ENCODE measurements at regions not wholly inside any gene's neighbourhood (a gene's known extent, or its start where the extent isn't known, plus 50 kb on each side); places are given as distances from the start of the nearest gene placed in this dataset.

DNA sequence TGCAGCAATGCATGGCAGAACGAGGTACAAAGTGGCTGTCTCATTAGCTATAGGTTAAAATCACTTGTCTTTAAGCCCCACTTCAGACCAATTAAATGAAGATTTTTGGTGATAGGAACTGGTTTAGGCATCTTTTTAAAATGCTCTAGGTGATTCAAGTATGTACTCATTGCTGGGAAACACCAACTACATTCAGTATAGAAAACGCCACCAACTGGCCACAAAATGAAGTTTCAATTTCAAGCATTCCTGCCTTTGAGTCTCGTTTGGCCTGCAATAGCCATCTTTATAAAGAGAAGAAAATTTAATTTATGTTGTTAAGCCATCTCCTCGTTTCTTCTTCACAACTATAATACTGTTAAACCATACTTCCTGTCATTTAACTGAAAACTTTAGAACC, 587.9 kb downstream of the GBE1 start:
- intact Hi-C loops (cut with DNase I) = no loop called here
- TF ChIP-seq, protein P1, sequence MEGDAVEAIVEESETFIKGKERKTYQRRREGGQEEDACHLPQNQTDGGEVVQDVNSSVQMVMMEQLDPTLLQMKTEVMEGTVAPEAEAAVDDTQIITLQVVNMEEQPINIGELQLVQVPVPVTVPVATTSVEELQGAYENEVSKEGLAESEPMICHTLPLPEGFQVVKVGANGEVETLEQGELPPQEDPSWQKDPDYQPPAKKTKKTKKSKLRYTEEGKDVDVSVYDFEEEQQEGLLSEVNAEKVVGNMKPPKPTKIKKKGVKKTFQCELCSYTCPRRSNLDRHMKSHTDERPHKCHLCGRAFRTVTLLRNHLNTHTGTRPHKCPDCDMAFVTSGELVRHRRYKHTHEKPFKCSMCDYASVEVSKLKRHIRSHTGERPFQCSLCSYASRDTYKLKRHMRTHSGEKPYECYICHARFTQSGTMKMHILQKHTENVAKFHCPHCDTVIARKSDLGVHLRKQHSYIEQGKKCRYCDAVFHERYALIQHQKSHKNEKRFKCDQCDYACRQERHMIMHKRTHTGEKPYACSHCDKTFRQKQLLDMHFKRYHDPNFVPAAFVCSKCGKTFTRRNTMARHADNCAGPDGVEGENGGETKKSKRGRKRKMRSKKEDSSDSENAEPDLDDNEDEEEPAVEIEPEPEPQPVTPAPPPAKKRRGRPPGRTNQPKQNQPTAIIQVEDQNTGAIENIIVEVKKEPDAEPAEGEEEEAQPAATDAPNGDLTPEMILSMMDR (IDR thresholded peaks at IDR 0.05) = no peak
- TF ChIP-seq POLR2A (IDR thresholded peaks at IDR 0.05) = no peak
- no peak for TF ChIP-seq POLR2AphosphoS5 (IDR thresholded peaks at IDR 0.05)
- Histone ChIP-seq H3K9me3 (no peaks in the 10 kb centered on the region), H3K36me3 (no peaks in the 10 kb centered on the region), H3K27me3 (replicated peaks; ENCODE audit: insufficient read depth) (no peaks in the 10 kb centered on the region), H3K4me1 (replicated peaks) (no peaks in the 10 kb centered on the region), H3K27ac (no peak overlapping the region), H3K4me3 (no peak overlapping the region)
- 48% methylated on average over 4 of the region's 4 CpGs for WGBS
- no peak for DNase-seq (ENCODE audit: low spot score)

DNA sequence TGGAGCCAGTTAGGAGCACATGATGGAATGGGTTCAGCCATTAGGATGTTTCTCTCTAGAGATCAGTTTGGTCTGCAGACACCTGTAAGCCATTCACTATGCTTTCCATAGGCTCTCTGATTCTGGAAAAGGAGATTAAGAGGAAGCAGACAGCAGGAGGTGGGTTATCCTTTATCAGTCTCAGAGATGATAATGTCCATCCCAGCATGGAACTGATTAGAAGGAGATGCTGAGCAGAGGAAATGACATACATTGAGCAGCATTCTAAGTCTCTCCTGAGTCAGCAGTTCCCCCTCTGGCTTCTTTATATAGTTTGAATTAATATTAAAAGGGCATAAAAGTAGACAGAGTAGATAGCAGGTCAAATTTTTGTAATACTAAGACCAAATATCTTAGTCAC, 591.1 kb downstream of the GBE1 start:
- no peaks in the 10 kb centered on the region for H3K9me3 ChIP-seq
- H3K27ac ChIP-seq = no peak overlapping the region
- no peaks in the 10 kb centered on the region for H3K4me1 ChIP-seq (replicated peaks)
- TF ChIP-seq POLR2A (IDR thresholded peaks at IDR 0.05) (no peak), POLR2AphosphoS5 (IDR thresholded peaks at IDR 0.05) (no peak)
- TF ChIP-seq, protein P1 (IDR thresholded peaks at IDR 0.05) = no peak
- DNase-seq (ENCODE audit: low spot score) = no peak
- H3K27me3 ChIP-seq (replicated peaks; ENCODE audit: insufficient read depth) = no peaks in the 10 kb centered on the region
- H3K36me3 ChIP-seq = no peaks in the 10 kb centered on the region
- no peak overlapping the region for H3K4me3 ChIP-seq
- intact Hi-C loops (cut with DNase I) = no loop called here

DNA sequence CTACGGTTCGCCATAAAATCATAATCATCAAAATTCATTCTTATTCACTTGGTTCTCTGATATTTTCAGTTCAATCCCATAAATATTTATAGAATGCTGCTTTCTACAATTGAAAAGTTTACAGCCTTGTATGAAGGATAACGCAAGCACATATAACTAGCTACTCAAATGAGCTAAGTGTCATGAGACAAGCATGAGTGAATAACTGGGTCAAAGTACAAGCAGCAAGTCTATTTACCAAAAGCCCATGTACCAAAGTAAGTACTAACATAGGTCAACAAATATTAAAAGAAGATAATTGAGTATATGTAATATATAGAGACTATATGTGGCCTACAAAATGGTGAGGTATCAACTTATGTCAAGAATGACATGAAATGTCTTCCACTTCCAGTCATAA, 596.6 kb downstream of the GBE1 start:
- WGBS = 92% methylated on average over 3 of the region's 3 CpGs
- Histone ChIP-seq H3K27me3 (replicated peaks; ENCODE audit: insufficient read depth) (no peaks in the 10 kb centered on the region), H3K4me3 (no peak overlapping the region), H3K9me3 (no peaks in the 10 kb centered on the region), H3K36me3 (no peaks in the 10 kb centered on the region), H3K27ac (no peak overlapping the region), H3K4me1 (replicated peaks) (no peaks in the 10 kb centered on the region)
- TF ChIP-seq POLR2A (IDR thresholded peaks at IDR 0.05) (no peak), POLR2AphosphoS5 (IDR thresholded peaks at IDR 0.05) (no peak)
- TF ChIP-seq, protein P1 (IDR thresholded peaks at IDR 0.05) = no peak
- intact Hi-C loops (cut with DNase I) = no loop called here
- no peak for DNase-seq (ENCODE audit: low spot score)

DNA sequence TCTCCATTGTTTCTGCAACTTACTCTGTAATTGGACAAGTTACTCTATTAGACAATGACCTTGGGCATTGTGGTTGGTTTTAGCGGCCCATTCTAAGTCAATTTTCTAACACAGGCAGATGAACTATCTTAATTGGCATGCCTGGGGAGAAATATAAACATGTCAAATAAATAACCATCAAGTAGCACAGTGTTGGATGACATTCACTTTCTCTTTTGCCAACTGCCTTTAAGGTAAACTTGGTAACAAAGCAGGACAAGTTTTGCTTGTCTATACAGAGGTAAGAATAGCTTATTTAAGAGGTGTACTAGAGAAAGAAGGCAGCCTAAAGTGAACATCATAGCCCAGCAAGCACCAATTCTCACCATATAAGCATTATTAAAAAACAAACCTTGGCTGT, 599.6 kb downstream of the GBE1 start:
- WGBS = 36% methylated on average over 1 of the region's 1 CpG
- TF ChIP-seq POLR2AphosphoS5 (IDR thresholded peaks at IDR 0.05) = no peak
- no peak for TF ChIP-seq POLR2A (IDR thresholded peaks at IDR 0.05)
- TF ChIP-seq, protein P1 (IDR thresholded peaks at IDR 0.05) = no peak

DNA sequence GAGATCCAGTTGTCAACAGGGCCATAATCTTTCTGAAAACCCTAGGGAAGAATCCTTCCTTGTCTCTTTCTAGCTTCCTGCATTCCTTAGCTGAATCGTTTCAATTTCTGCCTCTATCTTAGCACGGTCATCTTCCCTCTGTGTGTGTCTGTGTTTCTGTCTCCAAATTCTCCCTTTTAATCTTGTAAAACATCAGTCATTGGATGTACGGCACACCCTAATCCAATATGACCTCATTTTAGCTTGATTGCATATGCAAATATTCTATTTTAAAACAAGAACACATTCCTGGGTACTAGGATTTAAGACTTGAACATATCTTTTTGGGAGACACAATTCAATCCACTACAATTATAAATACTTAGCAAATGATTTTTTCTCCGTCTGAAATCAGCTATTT, 600.3 kb downstream of the GBE1 start:
- intact Hi-C loops (cut with DNase I) = no loop called here
- Histone ChIP-seq H3K27ac (no peak overlapping the region), H3K4me1 (replicated peaks) (no peaks in the 10 kb centered on the region), H3K9me3 (no peaks in the 10 kb centered on the region), H3K4me3 (no peak overlapping the region), H3K36me3 (no peaks in the 10 kb centered on the region), H3K27me3 (replicated peaks; ENCODE audit: insufficient read depth) (no peaks in the 10 kb centered on the region)
- no peak for DNase-seq (ENCODE audit: low spot score)
- TF ChIP-seq POLR2AphosphoS5 (IDR thresholded peaks at IDR 0.05) (no peak), POLR2A (IDR thresholded peaks at IDR 0.05) (no peak)
- TF ChIP-seq, protein P1 (IDR thresholded peaks at IDR 0.05) = no peak
- WGBS = 39% methylated on average over 4 of the region's 4 CpGs

More for the DNA sequence above, 599.6 kb downstream of the GBE1 start:
- H3K27ac ChIP-seq = no peak overlapping the region
- DNase-seq (ENCODE audit: low spot score) = no peak
- H3K4me3 ChIP-seq = no peak overlapping the region
- no peaks in the 10 kb centered on the region for H3K27me3 ChIP-seq (replicated peaks; ENCODE audit: insufficient read depth)
- H3K9me3 ChIP-seq = no peaks in the 10 kb centered on the region
- H3K36me3 ChIP-seq = no peaks in the 10 kb centered on the region
- intact Hi-C loops (cut with DNase I) = no loop called here
- H3K4me1 ChIP-seq (replicated peaks) = no peaks in the 10 kb centered on the region

Measured in prostate gland (tissue), 2 donors.